ENCODE measurements at regions not wholly inside any gene's neighbourhood (a gene's known extent, or its start where the extent isn't known, plus 50 kb on each side); places are given as distances from the start of the nearest gene placed in this dataset.
"Not testable (repeated sequence)": the region's sequence is repeated elsewhere in the genome, so short reads cannot be mapped to it uniquely, and the experiment has no call there.

DNA sequence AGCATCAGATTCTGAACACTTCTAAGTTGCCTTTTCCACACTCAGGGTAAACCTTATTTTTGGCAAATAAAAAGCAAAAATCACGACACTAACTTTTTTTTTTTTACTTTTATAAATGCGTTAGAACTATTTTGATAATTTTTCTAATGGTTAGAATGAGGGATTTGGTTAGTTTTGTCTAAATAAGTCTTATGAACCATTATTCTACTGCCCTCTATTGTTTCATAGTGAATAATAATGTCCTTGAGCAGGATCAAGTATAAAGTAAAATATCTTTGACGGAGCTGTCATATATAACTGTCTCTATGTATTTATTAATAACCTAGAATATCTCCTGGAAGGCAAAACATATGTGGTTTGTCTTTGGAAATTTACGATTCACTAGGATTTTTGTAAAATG, 631.8 kb downstream of the GABRG2 start:
- DNase-seq, result no peak
- intact Hi-C loops (cut with DNase I), result no loop called here

DNA sequence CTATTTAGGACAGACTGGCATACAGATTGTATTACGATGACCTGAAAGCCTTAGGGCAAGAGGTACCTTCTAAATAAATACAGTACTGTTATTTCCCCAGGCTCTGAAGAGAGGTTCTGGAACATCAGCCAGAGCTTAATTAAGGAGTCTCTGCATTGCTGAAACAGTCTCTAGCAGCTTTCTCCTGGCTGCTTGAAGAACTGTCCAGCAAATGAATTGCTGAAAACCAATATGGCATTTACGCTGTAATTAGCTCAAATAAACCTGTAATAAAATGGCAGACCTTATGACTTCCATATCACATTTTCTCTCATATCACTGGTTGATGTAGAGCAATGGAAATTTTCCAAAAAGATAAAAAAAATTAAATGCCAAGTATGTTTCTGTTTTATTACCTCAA, 636.3 kb downstream of the GABRG2 start:
- DNase-seq, result no peak
- intact Hi-C loops (cut with DNase I), result no loop called here

DNA sequence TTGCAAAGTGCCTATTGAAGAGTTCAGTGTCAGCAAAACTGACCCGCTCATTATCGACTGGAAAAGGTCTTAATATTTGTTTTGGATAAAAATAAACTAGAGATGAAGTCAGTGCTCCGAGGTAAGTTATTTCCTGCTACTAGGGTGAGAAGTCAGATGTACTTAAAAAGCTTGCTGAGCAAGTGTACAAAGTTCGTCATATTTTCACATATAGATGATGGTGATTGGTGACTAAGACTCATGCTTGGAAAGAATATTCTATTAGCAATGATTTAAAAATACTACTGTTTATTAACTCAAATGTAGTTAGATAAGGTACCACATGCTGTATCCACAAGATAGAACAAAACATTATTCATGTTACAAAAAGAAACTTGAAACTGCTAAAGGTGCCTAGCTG, 643.7 kb downstream of the GABRG2 start:
- intact Hi-C loops (cut with DNase I), result no loop called here
- no peak for DNase-seq

DNA sequence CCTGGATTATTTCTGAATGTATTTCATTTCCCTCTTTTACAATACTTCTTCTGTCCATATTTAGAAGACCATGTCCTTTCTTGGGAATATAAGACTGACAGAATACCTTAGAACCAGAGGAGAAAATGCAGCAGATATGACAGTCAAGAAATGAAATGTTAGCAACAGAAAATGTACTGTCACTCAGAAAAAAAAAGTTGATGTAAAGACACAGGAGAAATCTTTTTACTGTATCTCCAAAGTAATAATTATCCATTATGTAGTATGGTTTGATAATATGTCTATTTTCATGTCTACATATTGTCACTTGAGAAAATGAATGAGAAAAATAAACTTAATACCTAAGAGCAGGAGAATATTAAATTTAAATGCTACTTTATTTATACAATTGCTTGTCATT, 652.1 kb downstream of the GABRG2 start:
- intact Hi-C loops (cut with DNase I), result no loop called here
- no peak for DNase-seq

DNA sequence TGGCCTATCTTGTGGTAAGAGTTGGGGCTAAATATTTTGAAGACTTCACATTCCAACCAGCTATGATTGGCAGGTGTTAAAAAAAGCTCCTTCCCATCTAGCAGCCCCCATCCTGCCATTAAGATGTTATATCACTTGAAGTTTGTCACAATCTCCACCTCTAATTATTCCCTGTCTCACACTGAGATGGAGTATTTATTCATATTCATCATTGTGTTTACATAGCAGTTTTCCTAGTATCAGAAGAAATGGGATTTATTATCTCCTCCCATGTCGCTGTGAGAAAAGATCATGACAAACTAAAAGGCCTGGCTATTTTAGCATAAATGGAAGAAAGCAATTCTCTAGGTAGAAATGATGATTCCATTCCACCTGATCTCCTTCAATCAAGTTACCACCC, 653.6 kb downstream of the GABRG2 start:
- intact Hi-C loops (cut with DNase I), result no loop called here
- DNase-seq, result no peak

DNA sequence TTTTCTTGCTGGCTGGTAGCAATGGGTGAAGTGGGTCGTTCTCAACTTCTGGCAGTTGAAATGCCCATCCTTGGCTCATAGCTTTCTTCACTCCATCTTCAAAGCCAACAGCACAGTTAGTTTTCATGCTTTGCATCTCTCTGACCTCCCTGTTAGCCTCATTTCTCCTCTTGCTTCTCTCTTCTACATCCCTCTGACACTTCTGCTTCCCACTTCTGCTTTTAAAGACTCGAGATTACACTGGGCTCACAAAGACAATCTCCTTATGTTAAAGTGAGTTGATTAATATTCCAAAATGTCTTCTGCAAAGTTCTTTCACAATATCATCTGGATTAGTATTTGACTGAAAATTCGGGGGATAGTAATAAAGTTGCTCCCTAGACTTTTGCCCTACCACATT, 684.8 kb upstream of the CCNG1 start:
- DNase-seq, result no peak
- intact Hi-C loops (cut with DNase I), result no loop called here

DNA sequence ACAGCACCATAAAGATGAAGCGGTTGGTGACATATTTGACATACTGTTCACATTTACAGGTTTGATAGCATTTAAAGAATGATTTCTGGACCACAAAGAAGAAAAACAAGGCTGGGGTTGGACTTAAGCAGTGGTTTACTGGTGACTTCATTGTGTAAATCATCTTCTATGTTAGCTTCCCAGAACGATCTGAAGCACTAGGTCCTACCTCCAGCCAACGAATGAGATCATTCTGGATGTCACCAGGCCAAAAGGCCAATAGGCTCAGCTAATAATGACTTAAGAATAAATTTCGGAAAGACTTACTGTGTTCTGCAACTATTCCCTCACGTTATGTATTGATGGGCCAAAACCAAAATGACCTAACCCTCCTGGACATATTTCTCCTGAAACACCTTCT, 675.3 kb upstream of the CCNG1 start:
- DNase-seq, result no peak

DNA sequence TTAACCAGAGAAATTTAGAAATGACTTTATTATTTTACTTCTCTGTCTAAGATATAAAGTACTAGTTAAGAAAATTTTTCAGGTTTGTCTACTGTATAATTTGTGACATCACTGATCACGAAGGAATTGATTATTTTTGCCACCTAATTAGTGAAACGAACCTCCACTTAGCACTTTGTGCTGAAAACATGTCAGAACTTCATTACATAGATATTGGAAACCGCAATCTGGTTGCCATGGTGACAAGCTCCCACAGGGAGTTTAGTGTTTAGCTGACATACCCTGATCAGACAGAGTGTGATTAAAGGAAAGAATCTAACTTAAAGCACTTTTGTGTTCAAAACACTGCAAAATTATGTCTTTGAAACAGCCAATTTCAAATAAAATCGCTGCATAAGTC, 668.4 kb upstream of the CCNG1 start:
- DNase-seq, result peak in 32 of 42 donors; percentile 4 to 78 (median 38)
- intact Hi-C loops (cut with DNase I), result no loop called here

More for the DNA sequence above, 675.3 kb upstream of the CCNG1 start:
- intact Hi-C loops (cut with DNase I), result no loop called here

DNA sequence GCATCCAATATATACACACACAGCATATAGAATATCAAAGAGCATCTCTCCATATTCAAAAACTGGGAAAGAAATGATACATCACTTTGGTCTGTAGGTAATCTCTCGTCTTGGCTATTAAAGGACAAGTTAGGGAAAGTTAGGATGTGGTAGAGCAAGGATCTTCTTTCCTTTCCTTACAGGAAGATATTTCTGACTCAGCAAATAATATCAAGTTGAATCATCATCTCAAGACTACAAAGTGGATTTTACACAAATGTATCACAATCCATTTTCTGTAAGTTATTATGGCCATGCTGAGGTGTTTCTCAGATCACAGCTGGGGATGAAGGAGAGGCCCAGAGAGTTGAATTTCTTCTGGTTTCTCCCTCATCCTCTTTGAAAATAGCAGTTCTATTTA, 651.7 kb upstream of the CCNG1 start:
- no peak for DNase-seq
- intact Hi-C loops (cut with DNase I), result no loop called here

DNA sequence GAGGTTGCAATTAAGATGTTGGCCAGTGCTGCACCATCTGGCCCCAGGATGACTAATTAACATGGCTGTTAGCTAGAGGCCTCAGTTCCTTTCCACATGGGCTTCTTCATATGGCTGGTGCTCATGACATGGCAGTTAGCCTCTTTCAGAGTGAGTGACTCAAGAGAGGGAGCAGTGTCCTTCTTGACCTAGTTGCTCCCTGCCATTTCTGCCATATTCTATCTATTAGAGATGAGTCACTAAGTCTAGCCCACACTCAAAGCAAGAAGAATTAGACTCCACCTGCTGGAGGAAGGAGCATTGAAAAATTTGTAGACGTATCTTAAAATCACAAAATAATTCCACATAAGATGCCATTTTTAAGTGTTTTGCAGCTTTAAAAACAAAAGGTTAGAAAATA, 651.2 kb upstream of the CCNG1 start:
- no peak for DNase-seq
- intact Hi-C loops (cut with DNase I), result no loop called here

DNA sequence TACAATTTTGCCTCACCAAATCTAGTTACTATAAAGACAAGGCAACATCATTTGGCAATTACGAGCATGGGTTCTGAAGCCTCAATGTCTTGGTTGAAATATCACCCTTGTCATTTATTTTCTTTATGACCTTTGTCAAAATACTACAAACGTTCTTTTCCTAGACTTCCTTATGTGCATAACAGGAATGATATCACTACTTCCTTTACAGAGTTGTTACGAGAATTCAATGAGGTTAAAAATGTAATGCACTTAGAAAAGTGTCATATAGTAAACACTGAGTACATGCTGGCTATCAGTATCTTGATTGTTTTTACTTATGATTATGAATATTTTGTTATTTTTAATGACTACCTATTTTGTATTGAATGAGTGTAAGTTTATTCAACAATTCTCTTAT, 640.9 kb upstream of the CCNG1 start:
- no peak for DNase-seq
- intact Hi-C loops (cut with DNase I), result no loop called here

DNA sequence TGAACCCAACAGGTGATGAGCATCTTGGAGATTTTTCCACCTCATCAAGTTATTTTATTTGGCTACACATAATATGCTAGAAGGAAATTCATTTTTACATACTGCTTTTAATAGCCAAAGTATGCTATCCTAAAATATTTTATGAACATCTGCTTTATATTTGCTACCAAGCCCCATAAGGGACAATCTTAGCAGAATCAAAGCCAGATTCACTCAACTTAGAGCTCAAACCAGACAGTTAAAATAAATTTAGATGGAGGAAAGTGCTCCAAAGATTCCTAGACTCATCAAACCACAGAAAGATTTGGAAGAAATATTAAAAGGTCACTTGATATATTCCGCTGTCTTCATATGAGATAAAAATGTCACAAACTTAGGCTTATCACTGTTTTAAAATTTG, 637.1 kb upstream of the CCNG1 start:
- intact Hi-C loops (cut with DNase I), result no loop called here
- DNase-seq, result no peak

DNA sequence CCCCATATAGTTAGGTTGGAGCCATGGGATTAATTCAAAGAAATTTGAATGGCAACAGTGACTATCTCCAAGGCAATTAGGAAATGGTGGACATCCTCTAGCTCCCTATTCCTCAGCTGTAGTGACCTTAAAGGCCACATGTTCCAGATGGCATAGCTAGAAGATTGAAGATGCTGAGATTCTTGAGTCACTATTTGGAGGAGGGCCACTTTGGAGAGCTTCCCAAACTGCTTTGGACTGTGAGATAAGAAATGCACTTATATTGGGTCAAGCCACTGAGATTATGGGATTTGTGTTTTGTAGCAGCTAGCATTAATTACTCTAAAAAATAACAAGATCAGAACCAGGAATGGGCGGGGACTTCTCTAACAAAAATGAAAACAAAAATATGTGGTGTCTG, 636.2 kb upstream of the CCNG1 start:
- no peak for DNase-seq
- intact Hi-C loops (cut with DNase I), result no loop called here

DNA sequence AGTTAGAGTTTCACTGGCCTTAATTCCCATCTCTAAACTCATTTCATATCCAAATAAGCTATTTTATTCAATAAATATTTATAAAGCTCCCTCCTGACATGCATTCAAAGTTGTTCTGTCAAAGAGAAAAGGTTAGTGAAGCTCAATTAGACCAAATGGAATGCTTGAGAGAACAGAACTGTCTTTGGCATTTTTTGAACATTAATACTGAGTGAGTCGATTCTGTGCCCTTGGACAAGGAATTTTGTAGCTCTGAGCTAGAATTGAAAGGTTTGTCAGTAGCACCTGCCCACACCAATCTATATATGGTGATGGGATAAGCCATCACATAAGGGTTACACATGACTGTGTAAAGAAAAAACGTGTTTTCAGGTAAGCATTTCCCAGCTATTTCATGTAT, 631.2 kb upstream of the CCNG1 start:
- intact Hi-C loops (cut with DNase I), result no loop called here
- DNase-seq, result peak in 1 of 42 donors; percentile 36

DNA sequence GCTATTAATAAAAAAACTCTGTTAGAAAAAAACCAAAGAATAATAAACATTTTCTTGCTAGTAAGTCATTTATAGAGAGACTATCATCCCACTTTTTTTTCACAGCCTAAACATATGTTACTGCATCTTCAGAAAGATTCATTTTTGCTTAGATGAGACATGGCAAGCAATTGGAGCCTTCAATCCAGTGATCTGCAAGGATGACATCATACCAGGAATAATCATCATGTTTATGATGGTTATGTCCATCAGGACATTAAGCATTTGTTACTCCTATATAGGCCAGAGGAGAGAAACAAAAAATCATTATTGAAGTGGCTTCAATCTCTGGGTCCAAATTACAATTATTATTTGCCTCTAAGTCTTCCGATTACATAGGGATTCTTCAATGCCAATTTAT, 626.3 kb upstream of the CCNG1 start:
- no peak for DNase-seq
- intact Hi-C loops (cut with DNase I), result no loop called here

DNA sequence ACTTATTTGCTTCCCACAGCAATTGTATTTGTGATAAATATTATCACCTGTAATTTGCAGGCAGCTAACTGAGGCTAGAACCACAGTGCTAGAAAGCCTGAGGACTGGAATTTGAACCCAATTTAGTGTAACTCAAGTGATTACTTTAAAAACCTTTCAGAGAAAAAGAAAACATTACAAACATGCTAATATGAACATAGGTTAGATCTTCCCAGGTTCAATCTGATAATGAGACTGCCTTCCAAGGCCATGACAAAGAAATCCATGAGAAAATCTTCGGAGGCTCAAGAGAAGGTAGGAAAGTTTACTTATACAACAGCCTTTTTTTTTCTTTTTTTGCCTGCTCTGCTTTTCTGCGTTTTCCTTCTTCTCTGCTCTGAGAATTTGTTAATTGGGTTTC, 620.6 kb upstream of the CCNG1 start:
- intact Hi-C loops (cut with DNase I), result no loop called here
- no peak for DNase-seq

DNA sequence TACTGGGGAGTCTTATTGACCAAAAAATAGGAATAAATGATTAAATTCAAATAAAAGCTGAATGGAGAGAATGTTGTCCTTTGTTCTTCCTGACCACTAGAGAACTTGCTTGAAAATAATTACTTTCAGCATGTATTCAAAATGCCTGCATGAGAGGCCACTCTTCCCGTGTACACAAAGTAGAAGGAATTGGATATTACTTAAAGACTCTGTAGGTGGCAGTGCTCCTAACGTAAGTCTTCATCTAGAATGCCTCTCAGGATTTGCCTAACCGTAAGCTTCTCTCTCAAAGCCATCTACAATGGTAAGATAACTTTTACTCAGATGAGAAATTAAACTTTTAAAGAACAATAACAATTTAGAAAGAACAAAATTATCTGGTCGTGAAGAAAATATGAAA, 620.0 kb upstream of the CCNG1 start:
- intact Hi-C loops (cut with DNase I), result no loop called here
- DNase-seq, result no peak

DNA sequence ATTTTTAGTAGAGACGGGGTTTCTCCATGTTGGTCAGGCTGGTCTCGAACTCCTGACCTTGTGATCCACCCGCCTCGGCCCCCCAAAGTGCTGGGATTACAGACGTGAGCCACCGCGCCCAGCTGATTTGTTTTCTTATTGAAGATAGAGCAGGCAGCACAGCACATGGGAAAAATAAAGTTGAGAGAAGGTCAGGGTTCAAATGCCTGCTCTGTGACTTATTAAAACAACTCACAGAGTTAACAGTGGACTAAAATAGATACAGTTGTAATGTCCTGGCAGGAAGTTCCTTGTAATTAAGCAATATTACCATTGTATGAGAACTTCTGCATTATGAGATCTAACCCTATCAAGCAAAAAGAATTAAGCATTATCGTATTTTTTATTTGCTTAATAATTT, 615.7 kb upstream of the CCNG1 start:
- intact Hi-C loops (cut with DNase I); DNase-seq: not testable (repeated sequence)

DNA sequence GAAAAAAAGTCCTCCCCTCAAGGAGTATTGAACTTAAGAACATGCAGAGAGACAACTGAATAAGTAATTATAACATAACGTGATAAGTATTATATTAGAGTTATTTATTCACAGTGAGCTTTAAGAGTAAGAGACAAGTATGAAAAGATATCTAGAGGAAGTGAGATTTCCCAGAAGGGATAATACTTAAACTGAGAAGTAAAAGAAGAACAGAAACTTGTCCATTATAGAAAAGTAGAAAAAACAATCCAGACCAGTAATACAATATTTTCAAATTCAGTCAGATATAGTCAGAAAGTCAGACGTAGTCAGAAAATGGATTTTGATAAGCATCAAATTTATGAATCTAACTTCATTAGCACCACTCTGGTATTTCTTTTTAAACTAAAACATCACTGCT, 613.0 kb upstream of the CCNG1 start:
- DNase-seq, result no peak
- intact Hi-C loops (cut with DNase I), result no loop called here

DNA sequence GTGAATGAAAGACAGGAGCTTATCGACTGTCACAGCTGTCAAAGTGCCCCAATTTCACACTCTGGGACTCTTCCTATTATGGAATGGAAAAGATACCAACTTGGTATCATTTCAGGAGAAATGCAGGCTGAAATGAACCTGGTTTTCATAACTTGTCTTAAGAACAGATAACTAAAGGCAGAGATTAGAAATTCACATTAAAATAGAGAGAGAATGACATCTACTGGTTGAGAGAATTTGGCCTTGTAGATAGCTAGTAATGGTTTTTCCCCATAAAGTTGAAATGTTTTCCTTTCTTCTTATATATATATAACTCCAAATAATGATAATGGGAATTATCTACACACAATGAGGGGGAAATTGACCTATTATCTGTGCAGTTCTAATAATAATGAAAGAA, 600.2 kb upstream of the CCNG1 start:
- DNase-seq, result no peak
- intact Hi-C loops (cut with DNase I), result no loop called here

DNA sequence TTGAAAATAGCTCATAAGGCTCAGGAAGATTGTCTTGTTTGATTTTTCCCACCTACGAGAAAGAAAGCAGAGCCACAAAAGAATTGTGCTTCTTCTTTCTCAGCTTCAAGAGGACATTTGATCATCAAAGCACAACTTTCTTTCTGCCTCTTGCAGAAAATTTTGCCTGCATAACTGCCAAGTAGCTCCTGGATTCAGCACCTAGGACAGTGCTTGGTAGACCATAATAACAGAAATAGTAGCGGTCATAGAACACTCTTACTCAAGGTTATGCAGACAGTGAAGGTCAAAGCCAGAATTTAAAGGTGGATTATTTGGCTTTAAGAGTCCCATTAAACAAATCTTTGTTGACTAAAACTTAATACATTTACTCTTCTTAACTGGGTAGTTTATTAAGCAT, 594.7 kb upstream of the CCNG1 start:
- intact Hi-C loops (cut with DNase I), result no loop called here
- no peak for DNase-seq

DNA sequence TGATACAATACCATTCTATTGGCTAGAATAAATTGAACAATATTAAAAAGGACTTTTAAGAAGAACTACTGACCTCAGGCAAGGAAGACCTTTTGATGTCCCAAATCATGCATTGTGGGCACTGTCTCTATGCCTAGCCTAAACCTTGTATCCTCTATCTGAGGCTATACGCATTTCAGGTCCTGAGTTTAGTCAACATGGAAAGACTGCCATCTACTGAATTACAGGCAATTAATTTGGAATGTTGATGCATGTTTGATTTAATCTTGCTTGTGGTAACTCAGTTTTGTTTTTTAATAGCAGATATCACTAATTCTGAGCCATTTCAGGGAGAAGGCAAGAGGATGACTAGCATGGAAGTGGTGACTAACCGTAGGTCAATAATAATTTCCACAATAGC, 585.3 kb upstream of the CCNG1 start:
- intact Hi-C loops (cut with DNase I), result no loop called here
- no peak for DNase-seq

DNA sequence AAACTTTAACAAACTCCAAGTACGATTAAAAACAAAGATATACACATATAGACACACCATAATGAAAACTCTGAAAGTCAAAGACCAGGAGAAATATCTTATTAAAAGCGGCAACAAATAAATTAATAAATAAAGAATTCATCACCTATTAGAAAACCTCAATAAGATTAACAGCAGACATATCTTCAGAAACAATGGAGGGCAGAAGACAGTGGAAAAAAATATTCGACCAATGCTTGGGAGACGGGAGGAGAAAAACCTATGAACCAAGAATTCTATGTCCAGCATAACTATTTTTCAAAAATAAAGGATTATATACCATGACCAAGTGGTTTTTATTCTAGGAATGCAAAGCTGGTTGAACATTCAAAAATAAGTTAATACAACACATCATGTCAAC, 578.6 kb upstream of the CCNG1 start:
- no peak for DNase-seq
- intact Hi-C loops (cut with DNase I), result no loop called here
